SH-SY5Y (cell line): ENCODE measurements at regions not wholly inside any gene's neighbourhood (a gene's known extent, or its start where the extent isn't known, plus 50 kb on each side); places are given as distances from the start of the nearest gene placed in this dataset.

Experiments
- GATA2 ChIP-seq: IDR thresholded peaks from 2 replicates; pipeline ENCODE4 v1.6.1; 2011; ENCODE audit warnings: mild to moderate bottlenecking, low read depth, low read length
- GATA3 ChIP-seq: IDR thresholded peaks from 2 replicates; pipeline ENCODE4 v1.6.1; 2011; ENCODE audit warnings: low read depth, mild to moderate bottlenecking, low read length, moderate library complexity

- TF ChIP-seq GATA2 (no peak), GATA3 (no peak)
These were observed 57.9 kb upstream of the ABHD2 start for GRCh38 chr15:89030311-89030710.
